NCI-H82 (cell line): ENCODE measurements at regions not wholly inside any gene's neighbourhood (a gene's known extent, or its start where the extent isn't known, plus 50 kb on each side); places are given as distances from the start of the nearest gene placed in this dataset.
A peak's percentile ranks its signal among the peaks of the same experiment; 100 is the strongest.

Experiments used
- DNase-seq: peaks from one replicate; lab custom pipeline; 2025; lab: John Stamatoyannopoulos, UW

DNA sequence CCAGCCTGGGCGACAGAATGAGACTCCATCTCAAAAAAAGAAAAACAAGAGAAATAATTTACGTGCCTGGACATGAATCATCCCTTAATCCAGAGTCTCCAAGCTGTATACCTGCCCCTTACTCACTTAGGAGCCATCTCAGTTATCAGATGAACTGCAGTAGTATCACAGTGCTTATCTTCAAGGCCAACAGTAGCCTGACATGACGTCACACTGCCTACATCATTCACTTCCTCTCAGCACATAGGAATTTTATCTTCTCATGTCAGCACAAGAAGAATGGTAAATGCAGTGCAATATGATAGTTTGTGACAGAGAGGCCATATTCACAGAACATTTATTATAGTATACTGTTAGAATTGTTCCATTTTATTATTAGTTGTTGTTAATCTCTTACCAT, 216.6 kb downstream of the SS18 start:
- no peak for DNase-seq

DNA sequence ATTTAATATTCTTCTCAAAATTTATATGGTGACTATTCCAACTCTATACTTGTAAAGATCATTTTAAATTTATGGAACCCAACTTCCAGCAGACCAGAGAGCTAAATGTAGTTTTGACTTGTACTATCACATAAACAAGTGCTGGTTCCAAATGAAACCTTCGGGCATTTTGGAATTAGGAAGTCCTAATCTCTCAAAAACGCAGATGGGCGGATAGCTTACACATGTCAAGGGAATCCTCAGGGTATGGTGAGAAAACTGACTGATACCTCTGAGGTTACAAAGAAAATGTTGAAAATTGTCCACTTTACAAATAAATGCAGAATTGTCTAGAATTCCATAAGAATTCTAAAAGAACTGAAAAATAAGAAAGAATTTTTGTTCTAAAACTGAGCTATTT, 224.1 kb downstream of the SS18 start:
- DNase-seq, result peak; percentile 22

DNA sequence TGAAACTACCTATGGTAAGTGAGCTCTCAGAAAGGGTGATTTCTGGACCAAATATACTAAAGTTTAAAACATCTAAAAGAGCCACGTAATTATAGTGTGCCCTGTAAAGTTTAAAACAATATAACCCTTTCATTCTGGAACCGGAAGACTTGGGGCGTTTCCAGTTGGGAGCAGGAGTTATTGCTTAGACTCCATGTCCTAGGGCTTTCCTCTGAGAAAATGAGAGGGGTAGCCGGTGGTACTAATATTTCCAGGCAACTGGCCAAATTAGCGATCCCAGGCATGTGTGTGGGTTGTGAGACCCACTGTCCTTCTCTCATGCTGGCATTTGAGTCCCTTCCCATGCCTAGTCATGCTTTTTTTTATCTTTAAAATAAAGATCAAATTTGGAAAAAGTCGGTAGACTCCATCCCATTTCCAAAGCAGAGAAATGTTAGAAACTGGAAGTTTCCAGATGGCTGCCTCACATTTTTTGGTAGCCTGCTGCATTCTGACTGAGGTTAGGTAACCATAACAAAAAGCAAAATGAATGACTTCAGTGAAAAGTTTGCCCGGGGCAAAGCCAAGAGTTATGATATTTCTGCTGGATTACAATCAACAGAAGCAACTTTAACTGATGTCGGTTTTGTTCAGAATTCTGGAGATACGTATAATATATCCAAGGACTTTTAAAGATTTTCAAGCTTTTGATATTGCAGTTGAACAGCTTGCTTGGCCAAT, 227.4 kb downstream of the SS18 start:
- no peak for DNase-seq

DNA sequence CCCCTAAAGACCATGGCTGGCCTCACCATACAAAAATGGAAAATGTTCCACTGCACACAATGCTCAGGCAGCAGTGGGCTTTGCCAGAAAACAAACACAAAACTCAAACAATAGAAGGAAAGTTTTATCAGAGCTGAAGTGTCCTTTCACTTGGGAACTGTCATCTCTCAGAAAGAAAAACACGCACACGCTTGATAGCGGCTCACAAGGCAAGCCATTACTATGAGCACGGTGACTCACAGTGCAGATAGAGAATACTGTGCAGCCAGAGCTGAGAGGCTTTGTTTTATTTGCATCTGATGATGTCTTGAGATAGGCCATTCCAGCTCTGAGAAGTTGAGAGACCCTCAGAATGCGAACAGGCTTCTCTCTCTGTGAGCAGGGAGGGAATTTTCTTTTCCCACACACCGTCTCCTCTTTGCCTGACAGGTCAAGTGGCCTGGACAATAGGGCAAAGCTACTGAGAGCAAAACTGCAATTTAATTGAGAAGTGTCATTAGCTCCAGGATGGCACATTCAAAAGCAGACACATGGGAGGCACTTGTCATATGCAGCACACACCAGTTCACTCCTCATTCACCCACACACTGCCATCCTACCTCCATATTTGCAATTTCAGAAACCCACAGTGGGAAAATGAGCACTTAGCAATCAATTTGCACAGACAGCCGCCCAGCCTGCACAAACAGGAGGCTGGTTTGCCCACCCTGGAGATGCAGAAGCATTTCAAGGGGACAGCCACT, 236.6 kb downstream of the SS18 start:
- DNase-seq, result no peak

DNA sequence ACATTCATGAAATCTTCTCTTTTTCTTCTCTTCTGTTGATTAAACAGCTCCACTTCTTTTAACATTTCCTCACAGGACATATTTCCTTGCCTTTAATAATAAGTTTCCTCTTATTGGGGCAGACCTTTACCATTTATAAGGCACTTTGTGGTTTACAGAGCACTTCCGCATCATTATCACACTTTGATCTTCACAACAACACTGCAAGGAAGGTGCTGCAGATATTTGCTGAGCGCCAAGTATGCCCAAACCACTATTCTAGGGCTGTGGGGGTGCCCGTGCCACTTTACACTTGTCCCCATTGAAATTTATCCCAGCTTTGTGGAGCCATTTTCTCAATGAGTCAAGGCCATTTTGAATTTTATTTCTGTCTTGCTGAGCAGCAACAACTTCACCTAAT, 246.6 kb downstream of the SS18 start:
- no peak for DNase-seq

DNA sequence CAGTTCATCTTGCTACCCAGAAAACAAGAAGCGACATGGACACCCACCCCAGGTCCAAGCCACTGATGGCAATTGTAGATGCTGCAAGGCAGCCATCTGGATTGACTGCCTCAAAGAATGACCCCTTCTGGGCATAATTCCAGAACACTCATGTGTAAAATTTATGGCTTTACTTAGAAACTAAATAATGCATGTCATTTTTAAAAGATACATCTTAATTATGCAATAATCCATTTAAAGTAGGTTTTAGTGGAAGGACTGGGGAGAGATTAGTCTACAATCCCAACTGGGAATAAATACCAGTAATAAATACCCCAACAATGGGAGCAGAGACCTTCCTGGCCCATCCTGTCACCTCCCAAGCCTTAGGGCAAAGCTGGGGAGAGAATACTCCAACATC, 247.7 kb downstream of the SS18 start:
- DNase-seq, result no peak

DNA sequence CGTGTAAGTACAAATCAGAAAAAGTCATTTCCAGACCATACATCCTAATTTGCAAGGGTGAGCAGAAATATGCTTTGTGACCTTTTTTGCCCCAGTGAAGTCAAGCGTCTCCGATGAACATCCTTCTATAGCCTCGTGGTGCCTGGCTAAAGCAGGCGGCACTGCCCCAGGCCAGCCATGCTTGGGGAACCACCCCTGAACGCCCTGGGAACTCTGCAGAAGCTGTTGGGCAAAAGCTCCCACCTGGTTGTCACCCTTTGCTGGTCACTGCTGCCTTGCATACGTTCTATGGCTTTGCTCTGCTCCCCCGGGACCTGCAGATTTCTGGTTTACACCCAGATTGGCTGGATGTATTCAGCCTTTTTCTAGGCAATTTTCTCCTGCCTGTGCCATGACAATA, 256.4 kb downstream of the SS18 start:
- DNase-seq, result no peak

DNA sequence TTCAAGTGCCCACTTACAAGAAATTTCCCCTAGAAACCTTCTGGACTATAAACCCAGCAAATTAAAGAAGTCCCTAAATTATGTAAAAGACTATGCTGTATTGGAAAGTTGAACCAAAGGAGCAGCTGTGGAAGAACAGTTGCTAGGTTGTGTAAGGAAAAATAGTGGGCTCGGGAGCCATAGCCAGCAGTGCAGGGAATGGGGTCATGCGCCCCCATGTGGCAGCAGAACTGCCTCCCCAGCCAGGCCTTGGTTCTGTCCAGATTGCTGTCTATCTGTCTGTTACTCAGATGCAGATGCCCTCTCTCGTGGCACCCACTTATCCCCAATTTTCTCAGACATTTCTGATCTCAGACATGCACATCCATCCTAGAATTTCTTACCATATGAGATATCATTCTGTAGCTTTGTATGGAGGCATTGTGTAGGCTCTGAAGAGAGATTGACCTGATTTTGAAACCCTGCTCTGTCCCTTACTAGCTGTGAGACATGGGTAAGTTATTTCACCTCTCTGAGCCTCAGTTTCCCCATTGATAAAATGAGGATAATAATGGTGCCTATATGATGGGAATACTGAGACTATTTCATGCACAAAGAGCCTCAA, 258.3 kb downstream of the SS18 start:
- peak; percentile 85 for DNase-seq

DNA sequence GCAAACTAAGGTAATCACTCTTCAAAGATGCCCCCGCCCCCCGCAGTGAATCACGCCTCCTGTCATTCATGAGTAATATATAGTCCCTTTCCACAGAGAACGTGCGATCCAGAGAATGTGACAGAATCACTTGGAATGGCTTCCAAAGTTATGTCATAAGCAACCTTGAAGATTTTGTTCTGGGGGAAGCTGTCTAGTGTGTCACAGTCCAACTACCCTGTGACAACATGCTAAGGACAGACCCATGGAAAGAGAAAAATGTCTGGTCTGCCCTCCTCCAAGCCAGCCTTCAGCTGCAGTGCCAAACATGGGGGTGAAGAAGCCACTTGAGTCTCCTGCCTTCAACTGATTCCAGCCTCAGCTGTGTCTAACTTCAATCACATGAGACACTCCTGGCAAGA, 259.1 kb downstream of the SS18 start:
- no peak for DNase-seq

DNA sequence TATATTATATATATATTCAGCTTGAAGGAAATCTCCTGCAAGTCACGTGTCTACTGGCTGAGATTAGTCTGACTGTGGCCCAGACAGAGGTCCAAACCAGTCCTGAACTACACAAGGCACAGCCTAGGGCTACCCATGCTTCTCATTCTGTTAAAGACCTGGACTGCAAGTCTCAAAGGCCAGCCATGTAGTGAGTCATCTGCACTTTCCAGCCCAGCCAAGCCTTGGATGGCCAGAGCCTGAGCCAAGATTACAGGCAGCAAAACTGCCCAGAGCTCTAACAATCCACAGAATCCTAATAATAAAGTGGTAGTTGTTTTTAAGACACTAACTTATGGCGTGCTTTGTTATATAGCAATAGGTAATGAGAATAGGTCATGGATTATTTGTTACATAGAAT, 259.6 kb downstream of the SS18 start:
- no peak for DNase-seq

DNA sequence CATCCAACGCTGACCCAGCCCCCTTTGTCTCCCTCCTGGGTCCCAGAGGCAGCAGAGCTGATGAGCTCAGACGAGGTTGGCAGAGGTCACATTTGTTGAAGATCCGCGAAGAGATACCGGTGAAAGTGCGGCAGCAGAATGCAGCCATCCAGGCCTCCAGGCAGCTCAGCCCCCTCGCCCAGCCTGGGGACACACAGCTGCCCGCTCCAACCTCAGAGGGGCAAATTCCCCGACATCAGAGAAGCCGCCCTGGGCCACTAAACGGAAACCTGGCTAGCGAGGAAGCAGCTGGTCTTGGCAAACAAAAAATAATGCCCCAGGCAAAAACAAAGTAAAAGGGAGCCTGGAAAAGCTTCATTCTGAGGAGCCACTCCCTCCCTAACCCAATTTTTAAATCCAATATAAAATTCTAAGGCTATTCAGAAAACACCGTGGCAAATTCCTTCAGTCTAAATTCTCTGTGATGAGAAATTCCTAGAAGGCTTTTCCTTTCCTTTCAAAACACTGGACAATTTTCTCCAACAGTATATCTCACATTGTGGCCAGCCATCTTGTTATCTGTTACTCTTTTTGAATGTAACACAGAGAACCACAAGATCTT, 262.4 kb downstream of the SS18 start:
- no peak for DNase-seq

DNA sequence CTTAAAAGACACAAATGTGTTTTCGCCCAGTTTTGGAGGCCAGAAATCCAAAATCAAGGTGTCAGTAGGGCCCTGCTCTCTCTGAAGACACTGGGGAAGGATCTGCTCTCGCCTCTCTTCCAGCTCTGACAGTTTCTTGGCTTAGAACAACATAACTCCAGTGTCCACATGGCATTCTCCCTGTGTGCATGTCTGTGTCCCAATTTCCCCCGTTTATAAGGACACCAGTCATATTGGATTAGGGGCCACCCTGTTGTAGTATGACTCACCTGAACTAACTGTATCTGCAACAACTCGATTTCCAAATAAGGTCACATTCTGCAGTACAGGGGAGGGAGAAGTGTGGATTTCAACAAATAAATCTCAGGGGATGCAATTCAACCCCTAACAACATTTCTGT, 263.2 kb downstream of the SS18 start:
- peak; percentile 37 for DNase-seq

DNA sequence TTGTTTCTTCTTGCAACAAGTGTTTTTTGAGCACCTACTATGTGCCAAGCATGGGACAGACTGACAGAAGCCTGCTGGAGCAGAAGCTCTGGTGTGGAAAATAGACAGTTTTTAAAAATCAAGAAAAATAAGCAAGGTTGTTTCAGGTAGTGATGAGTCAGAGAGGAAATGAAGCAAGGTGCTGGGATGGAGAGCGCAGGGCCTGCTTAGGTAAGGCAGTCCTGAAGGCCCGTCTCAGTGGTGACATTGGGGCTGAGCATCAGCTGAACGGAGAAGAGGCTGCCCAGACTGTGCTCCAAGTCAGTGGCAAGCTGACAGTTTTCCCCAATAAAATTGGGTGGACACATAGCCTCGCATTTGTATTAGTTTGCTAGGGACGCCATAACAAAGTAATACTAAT, 263.6 kb downstream of the SS18 start:
- DNase-seq, result no peak

DNA sequence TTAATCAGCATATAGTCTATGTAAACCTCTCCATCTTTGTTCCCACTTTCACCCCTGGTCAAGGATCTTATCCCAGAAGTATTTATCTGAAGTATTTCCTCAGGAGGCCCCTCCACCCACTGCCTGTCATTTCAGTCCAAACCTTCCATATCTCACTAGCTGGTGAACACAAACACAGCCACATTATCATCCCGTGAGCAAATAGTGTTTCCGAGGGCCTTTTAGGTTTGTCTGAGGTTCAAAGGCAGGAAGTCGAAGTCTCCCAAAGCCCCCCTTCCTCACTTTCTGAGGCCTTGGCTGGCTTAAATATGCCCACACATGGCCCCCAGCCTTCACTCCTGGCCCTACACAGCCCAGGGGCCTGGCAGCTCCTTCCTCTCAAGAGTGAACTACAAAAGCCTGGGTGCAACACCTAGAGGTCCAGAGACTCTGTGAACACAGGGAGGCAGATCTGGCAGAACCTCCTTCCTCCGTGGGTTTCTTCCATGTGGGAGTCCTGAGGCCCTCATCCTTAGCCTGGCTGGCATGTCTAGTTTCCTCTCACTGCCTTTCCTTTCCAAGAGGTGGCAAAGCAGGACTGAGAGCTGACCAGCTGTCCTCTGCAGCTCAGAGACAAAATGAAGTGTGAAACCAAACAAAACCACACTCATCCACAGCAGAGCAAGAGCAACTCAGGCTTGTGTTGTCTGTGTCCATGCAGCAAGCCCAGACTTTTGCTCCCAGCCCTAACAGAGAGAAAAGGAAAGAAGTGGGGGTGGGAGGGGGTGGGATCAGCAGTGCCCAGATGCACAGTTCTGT, 264.2 kb downstream of the SS18 start:
- no peak for DNase-seq

DNA sequence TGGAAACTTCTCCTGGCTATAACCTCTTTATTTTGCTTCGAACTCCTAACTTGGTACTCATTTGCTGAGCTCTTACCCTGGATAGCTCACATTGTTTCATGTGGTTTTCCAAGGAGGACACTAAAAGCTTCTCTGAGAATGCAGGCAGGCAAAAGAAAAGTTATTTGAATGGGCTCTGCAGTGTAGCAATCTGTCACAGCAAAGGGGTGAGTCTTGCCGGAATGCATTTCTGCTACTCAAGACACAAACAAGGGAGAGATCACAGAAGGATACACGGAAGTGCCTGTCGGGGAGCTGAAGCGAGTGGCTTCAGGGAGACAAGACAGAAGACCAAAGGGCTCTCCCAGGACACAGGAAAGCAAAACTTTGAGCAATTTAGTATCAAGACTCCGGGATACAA, 265.4 kb downstream of the SS18 start:
- no peak for DNase-seq

DNA sequence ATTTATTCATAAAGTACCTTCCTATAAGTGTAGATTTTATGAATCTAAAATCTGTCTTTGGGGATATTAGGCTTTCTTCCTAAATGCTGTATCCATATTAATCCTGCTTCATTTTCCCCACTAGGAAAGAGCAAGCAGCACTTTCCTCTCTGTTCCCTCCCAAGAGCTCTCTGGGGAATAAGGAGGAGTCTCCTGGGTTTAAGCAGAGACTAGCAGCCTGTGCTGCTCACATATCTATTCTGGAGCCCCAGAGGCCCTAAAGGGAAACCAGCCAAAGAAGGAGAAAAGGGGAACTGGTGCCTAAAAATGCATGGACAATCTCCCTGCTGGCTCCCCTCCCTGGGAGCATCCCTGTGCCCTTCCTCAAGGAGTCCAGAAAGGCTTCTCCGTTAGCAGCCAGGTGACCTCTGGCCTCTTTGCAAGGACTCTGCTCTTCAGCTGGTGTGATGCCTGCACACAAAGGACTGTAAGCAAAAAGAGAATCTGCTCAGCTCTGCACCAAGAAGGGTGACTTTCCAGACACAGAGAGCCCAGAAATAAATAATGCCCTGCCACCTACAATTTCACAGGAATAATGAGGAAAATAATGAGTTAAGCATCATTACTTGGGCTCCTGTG, 270.6 kb downstream of the SS18 start:
- peak; percentile 79 for DNase-seq

DNA sequence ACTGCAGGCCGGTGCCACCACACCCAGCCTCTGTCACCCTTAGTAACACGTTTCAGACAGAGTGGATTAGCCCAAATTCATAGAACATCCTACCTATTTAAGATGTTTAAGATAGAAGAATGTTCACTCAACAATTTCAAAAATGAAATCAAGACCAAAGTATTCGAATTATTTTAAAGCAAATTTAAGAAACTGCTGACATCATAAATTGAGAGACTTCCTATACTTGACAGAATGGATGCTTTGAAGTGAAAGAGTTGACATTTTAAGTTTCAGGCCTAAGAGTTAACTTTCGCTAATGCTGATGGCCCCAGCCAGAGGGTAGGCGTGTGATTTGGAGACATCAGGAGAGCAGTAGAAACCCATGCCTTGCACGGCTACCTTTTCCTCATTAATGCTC, 271.9 kb downstream of the SS18 start:
- no peak for DNase-seq

DNA sequence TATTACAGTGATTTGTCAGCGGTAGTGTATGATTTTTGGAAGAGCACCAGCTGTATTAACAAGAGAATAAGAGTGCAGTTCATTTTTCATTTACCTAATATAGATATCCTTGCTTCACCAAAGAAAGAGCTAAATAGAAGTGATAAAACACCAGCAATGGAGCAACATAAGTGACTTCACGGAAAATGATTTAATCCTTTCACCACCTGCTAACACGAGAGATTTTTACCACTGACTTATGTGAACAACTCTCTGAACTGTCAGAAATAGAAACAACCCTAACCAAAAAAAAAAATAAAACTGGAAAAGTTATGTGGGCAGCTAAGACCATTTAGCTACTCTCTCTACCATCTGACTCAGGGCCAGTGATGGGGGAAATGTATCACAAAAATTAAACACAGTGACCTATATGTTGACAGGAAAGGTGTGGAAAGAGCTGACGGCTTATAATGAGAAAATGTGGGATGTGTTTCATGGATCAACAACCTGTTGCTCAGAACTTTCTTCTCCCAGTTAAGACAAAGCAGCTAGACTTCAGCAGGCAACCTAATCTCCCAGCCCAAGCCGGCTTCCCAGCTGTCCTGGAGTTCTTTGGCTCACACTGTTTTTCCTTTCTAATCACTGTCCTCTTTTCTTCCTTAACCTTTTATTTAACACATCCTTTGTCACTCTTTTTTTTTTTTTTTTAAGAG, 272.7 kb downstream of the SS18 start:
- peak; percentile 64 for DNase-seq

DNA sequence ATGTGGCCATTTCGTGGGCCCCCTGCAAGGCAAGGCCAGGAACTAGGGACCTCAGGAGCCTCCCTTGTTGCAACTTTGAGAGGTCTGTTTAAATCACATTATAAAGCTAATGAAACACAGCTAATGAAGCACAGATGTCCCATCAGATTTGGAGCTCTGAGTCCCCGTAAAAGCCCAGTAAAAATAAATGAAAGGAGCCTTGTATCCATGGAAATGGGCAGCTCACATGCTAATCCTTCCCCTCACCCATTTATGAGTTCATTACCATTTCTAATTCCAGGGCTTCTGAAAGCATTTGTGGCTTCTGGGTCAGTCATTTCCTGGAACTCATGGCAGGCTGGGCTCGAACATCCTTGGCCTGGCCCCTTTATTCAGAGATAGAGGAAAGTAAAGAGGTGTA, 274.8 kb downstream of the SS18 start:
- peak; percentile 67 for DNase-seq

DNA sequence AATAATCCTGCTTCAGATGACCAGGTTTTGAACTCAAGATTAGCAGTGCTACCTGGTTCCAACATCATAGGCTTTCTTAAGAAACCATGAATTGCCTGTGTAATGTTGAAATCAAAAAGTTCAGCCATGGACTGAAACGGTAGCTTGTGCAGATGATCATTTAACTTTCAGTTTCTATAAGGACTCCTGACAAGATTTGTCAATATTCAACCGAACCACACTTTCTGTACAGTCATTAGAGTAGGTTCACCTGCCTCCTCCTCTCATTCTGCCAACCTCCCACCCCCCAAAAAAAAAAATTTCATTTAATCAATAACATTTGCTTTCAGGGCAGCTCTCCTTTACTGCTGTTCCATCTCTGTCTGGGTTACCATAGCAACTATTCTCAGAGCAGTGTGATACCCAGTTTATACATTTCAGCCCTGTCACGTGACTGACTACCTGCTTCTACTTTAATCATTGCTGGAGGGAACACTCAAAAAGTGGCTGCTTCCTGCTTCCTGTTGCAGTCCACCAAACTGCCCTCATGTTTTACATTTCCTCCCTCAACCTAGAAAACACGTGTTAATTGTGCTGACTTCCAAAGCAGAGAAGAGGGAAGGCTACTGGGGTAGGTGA, 275.5 kb downstream of the SS18 start:
- DNase-seq, result no peak

DNA sequence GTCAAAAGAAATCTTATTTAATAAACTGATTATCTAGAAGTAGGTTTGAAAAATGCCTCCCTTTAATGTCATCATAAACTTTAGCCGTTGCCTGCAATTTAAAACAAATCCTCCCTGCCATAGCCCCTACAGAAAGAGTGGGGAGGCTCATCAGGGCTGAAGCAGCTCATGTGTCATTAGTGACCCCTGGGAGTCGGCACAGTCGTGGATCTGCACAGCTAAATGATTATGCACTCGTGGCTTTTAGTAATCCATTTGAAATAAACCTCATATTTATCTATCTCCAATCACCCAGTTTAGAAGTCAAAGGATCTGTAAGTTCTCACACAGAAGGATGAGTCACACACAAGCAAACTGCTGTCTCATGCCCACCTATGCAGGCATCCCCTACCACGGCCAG, 277.3 kb downstream of the SS18 start:
- DNase-seq, result peak; percentile 10
